Activated naive CD8-positive, alpha-beta T cell treated with anti-CD3 and anti-CD28 coated beads, Interleukin-2, amount 10 ng/mL, durations not matched to agents 7 days and 5 days (primary cell): ENCODE measurements at regions not wholly inside any gene's neighbourhood (a gene's known extent, or its start where the extent isn't known, plus 50 kb on each side); places are given as distances from the start of the nearest gene placed in this dataset.

Source experiments
- ATAC-seq: fragments of 150-1000 bp; cut with Tn5 transposase; one replicate; pipeline ENCODE4 v1.10.0; 2021; ENCODE audit warnings: low read depth, moderate library complexity
- POLR2A ChIA-PET: fragments of 350-600 bp; sonication (Branson Sonifier 250); formaldehyde crosslinking; loops from one replicate; lab custom pipeline; 2021; ENCODE audit warnings: antibody characterized with exemption; lab: Charles Lee
- DNase-seq: peaks from one replicate; pipeline ENCODE4 v3.0.0; 2021
- H3K27ac Mint-ChIP-seq: one replicate; pipeline ENCODE4 v1.8.0; 2022; ENCODE audit warnings: mild to moderate bottlenecking, mixed read lengths
- H3K27me3 Mint-ChIP-seq: one replicate; pipeline ENCODE4 v1.8.0; 2022; ENCODE audit warnings: mild to moderate bottlenecking, moderate library complexity, mixed read lengths
- H3K36me3 Mint-ChIP-seq: one replicate; pipeline ENCODE4 v1.8.0; 2021; ENCODE audit warnings: mild to moderate bottlenecking, mixed read lengths
- H3K4me1 Mint-ChIP-seq: one replicate; pipeline ENCODE4 v1.8.0; 2021; ENCODE audit warnings: mixed read lengths
- H3K4me3 Mint-ChIP-seq: one replicate; pipeline ENCODE4 v1.8.0; 2022; ENCODE audit warnings: mild to moderate bottlenecking, moderate library complexity, mixed read lengths
- H3K9me3 Mint-ChIP-seq: one replicate; pipeline ENCODE4 v1.8.0; 2021; ENCODE audit warnings: mixed read lengths

- Mint-ChIP-seq H3K9me3 (no peaks in the 10 kb centered on the region), H3K4me3 (no peak overlapping the region), H3K27ac (no peak overlapping the region), H3K4me1 (no peaks in the 10 kb centered on the region), H3K27me3 (no peaks in the 10 kb centered on the region), H3K36me3 (no peaks in the 10 kb centered on the region)
- POLR2A ChIA-PET: no interaction called here
- ATAC-seq (no peak), DNase-seq (no peak)
Measured at GRCh38 chr11:105274631-105275030, 135.1 kb upstream of the CARD18 start.

GRCh38 chr11:105273660-105274280 lies 134.2 kb upstream of the CARD18 start:
- no peak for ATAC-seq
- no peak overlapping the region for H3K4me3 Mint-ChIP-seq
- POLR2A ChIA-PET: no interaction called here
- no peak for DNase-seq
- no peaks in the 10 kb centered on the region for H3K4me1 Mint-ChIP-seq
- no peaks in the 10 kb centered on the region for H3K9me3 Mint-ChIP-seq
- H3K27me3 Mint-ChIP-seq: no peaks in the 10 kb centered on the region
- no peaks in the 10 kb centered on the region for H3K36me3 Mint-ChIP-seq
- H3K27ac Mint-ChIP-seq: no peak overlapping the region

GRCh38 chr11:105269862-105270261 lies 130.3 kb upstream of the CARD18 start:
- no peaks in the 10 kb centered on the region for H3K27me3 Mint-ChIP-seq
- no peaks in the 10 kb centered on the region for H3K9me3 Mint-ChIP-seq
- H3K4me1 Mint-ChIP-seq: no peaks in the 10 kb centered on the region
- POLR2A ChIA-PET: no interaction called here
- no peaks in the 10 kb centered on the region for H3K36me3 Mint-ChIP-seq
- DNase-seq (no peak), ATAC-seq (no peak)
- H3K4me3 Mint-ChIP-seq: no peak overlapping the region
- H3K27ac Mint-ChIP-seq: no peak overlapping the region

GRCh38 chr11:105268404-105269062 lies 129.0 kb upstream of the CARD18 start:
- Mint-ChIP-seq H3K9me3 (no peaks in the 10 kb centered on the region), H3K4me3 (no peak overlapping the region), H3K36me3 (no peaks in the 10 kb centered on the region), H3K4me1 (no peaks in the 10 kb centered on the region), H3K27ac (no peak overlapping the region), H3K27me3 (no peaks in the 10 kb centered on the region)
- no peak for DNase-seq
- POLR2A ChIA-PET: no interaction called here
- ATAC-seq: no peak

- no peak overlapping the region for H3K4me3 Mint-ChIP-seq
- peaks cover under 1% of the 10 kb centered on the region for H3K27me3 Mint-ChIP-seq
- ATAC-seq (no peak), DNase-seq (no peak)
- no peaks in the 10 kb centered on the region for H3K4me1 Mint-ChIP-seq
- H3K36me3 Mint-ChIP-seq: no peaks in the 10 kb centered on the region
- no peaks in the 10 kb centered on the region for H3K9me3 Mint-ChIP-seq
- POLR2A ChIA-PET: no interaction called here
- H3K27ac Mint-ChIP-seq: no peak overlapping the region
Measured at GRCh38 chr11:105265845-105266244, 126.3 kb upstream of the CARD18 start.

- Mint-ChIP-seq H3K27me3 (peaks cover 2% of the 10 kb centered on the region), H3K9me3 (no peaks in the 10 kb centered on the region), H3K27ac (no peak overlapping the region), H3K4me3 (no peak overlapping the region), H3K36me3 (no peaks in the 10 kb centered on the region), H3K4me1 (no peaks in the 10 kb centered on the region)
- DNase-seq (no peak), ATAC-seq (no peak)
- POLR2A ChIA-PET: no interaction called here
Measured at GRCh38 chr11:105260976-105261375, 121.4 kb upstream of the CARD18 start.

- no peaks in the 10 kb centered on the region for H3K4me1 Mint-ChIP-seq
- H3K36me3 Mint-ChIP-seq: no peaks in the 10 kb centered on the region
- DNase-seq (no peak), ATAC-seq (no peak)
- peaks cover 5% of the 10 kb centered on the region for H3K27me3 Mint-ChIP-seq
- POLR2A ChIA-PET: no interaction called here
- no peaks in the 10 kb centered on the region for H3K9me3 Mint-ChIP-seq
- no peak overlapping the region for H3K4me3 Mint-ChIP-seq
- H3K27ac Mint-ChIP-seq: no peak overlapping the region
Measured at GRCh38 chr11:105245781-105246315, 106.3 kb upstream of the CARD18 start.

- no peak for DNase-seq
- Mint-ChIP-seq H3K27me3 (peaks cover 5% of the 10 kb centered on the region), H3K4me3 (no peak overlapping the region), H3K27ac (no peak overlapping the region), H3K4me1 (no peaks in the 10 kb centered on the region), H3K36me3 (no peaks in the 10 kb centered on the region), H3K9me3 (no peaks in the 10 kb centered on the region)
- ATAC-seq: no peak
- POLR2A ChIA-PET: no interaction called here
Measured at GRCh38 chr11:105244160-105244825, 104.7 kb upstream of the CARD18 start.

- no peak for ATAC-seq
- POLR2A ChIA-PET: no interaction called here
- no peak for DNase-seq
- H3K4me1 Mint-ChIP-seq: no peaks in the 10 kb centered on the region
- no peaks in the 10 kb centered on the region for H3K9me3 Mint-ChIP-seq
- peaks cover 5% of the 10 kb centered on the region for H3K27me3 Mint-ChIP-seq
- H3K27ac Mint-ChIP-seq: no peak overlapping the region
- H3K4me3 Mint-ChIP-seq: no peak overlapping the region
- H3K36me3 Mint-ChIP-seq: no peaks in the 10 kb centered on the region
Measured at GRCh38 chr11:105241136-105241535, 101.6 kb upstream of the CARD18 start.

- no peaks in the 10 kb centered on the region for H3K4me1 Mint-ChIP-seq
Measured at GRCh38 chr11:105236664-105237063, 97.1 kb upstream of the CARD18 start.

GRCh38 chr11:105233285-105233684 lies 93.7 kb upstream of the CARD18 start:
- Mint-ChIP-seq H3K4me1 (no peaks in the 10 kb centered on the region), H3K36me3 (no peaks in the 10 kb centered on the region), H3K27ac (no peak overlapping the region), H3K9me3 (no peaks in the 10 kb centered on the region), H3K27me3 (peaks cover 10% of the 10 kb centered on the region), H3K4me3 (no peak overlapping the region)
- DNase-seq: no peak
- ATAC-seq: no peak
- POLR2A ChIA-PET: no interaction called here

More at GRCh38 chr11:105236664-105237063, 97.1 kb upstream of the CARD18 start:
- Mint-ChIP-seq H3K27ac (no peak overlapping the region), H3K4me3 (no peak overlapping the region), H3K9me3 (no peaks in the 10 kb centered on the region), H3K36me3 (no peaks in the 10 kb centered on the region), H3K27me3 (peaks cover 4% of the 10 kb centered on the region)
- ATAC-seq: no peak
- DNase-seq: no peak
- POLR2A ChIA-PET: no interaction called here

- DNase-seq (no peak), ATAC-seq (no peak)
- H3K36me3 Mint-ChIP-seq: no peaks in the 10 kb centered on the region
- no peaks in the 10 kb centered on the region for H3K9me3 Mint-ChIP-seq
- no peaks in the 10 kb centered on the region for H3K4me1 Mint-ChIP-seq
- H3K27me3 Mint-ChIP-seq: peaks cover 10% of the 10 kb centered on the region
- H3K4me3 Mint-ChIP-seq: no peak overlapping the region
- no peak overlapping the region for H3K27ac Mint-ChIP-seq
- POLR2A ChIA-PET: no interaction called here
Measured at GRCh38 chr11:105232021-105232420, 92.5 kb upstream of the CARD18 start.

GRCh38 chr11:105230586-105230985 lies 91.0 kb upstream of the CARD18 start:
- H3K9me3 Mint-ChIP-seq: no peaks in the 10 kb centered on the region
- no peaks in the 10 kb centered on the region for H3K36me3 Mint-ChIP-seq
- POLR2A ChIA-PET: no interaction called here
- H3K4me1 Mint-ChIP-seq: no peaks in the 10 kb centered on the region
- H3K27ac Mint-ChIP-seq: no peak overlapping the region
- peaks cover 7% of the 10 kb centered on the region for H3K27me3 Mint-ChIP-seq
- ATAC-seq (no peak), DNase-seq (no peak)
- H3K4me3 Mint-ChIP-seq: no peak overlapping the region

- no peak overlapping the region for H3K4me3 Mint-ChIP-seq
- no peaks in the 10 kb centered on the region for H3K4me1 Mint-ChIP-seq
- POLR2A ChIA-PET: no interaction called here
- no peaks in the 10 kb centered on the region for H3K9me3 Mint-ChIP-seq
- H3K36me3 Mint-ChIP-seq: no peaks in the 10 kb centered on the region
- ATAC-seq: no peak
- no peak overlapping the region for H3K27ac Mint-ChIP-seq
- H3K27me3 Mint-ChIP-seq: peaks cover 10% of the 10 kb centered on the region
- no peak for DNase-seq
Measured at GRCh38 chr11:105229761-105230160, 90.2 kb upstream of the CARD18 start.
